AG04449 (cell line): ENCODE measurements at regions not wholly inside any gene's neighbourhood (a gene's known extent, or its start where the extent isn't known, plus 50 kb on each side); places are given as distances from the start of the nearest gene placed in this dataset.

ENCODE experiments used
- CTCF ChIA-PET: fragments of 350-600 bp; formaldehyde crosslinking; extraction: SDS; loops from one replicate; lab custom pipeline; 2021; ENCODE audit warnings: antibody characterized with exemption; lab: Yijun Ruan, JAX
- POLR2A ChIA-PET: fragments of 400-600, 350-600 bp; formaldehyde crosslinking; extraction: SDS; loops from one replicate; lab custom pipeline; 2020; ENCODE audit warnings: antibody characterized with exemption, inconsistent platforms; lab: Yijun Ruan, JAX
- DNase-seq: peaks from one replicate; pipeline ENCODE4 v3.0.0-alpha.2; 2010; ENCODE audit warnings: low read depth, low spot score
- H3K4me3 ChIP-seq: 2 replicates; pipeline ENCODE4 v1.5.1; 2011; ENCODE audit warnings: low read depth, mild to moderate bottlenecking, control low read depth, low read length
- CTCF ChIP-seq: IDR thresholded peaks from one replicate; pipeline ENCODE4 v1.5.1; 2011; ENCODE audit warnings: mild to moderate bottlenecking, moderate library complexity, low read length, control low read depth, inconsistent platforms; ENCODE audit not compliant: insufficient read depth; ENCODE audit errors: missing control alignments

DNA sequence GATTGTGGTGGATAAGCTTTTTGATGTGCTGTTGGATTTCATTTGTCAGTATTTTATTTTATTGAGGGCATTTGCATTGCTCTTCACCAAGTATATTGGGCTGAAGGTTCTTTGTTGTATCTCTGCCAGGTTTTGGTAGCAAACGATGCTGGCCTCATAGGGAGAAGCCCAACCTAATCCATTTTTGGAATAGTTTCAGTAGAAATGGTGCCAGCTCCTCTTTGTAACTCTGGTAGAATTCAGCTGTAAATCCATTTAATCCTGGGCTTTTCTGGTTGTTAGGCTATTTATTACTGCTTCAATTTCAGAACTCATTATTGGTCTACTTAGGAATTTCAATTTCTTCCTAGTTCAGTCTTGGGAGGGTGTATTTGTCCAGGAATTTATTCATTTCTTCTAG lies 309.8 kb upstream of the SETBP1 start:
- no peak for TF ChIP-seq CTCF
- CTCF ChIA-PET, result no interaction called here

GRCh38 chr18:44374966-44375365 lies 305.7 kb upstream of the SETBP1 start:
- DNase-seq, result no peak
- CTCF ChIA-PET, result no interaction called here
- H3K4me3 ChIP-seq, result no peak overlapping the region
- POLR2A ChIA-PET, result no interaction called here
- TF ChIP-seq CTCF, result no peak

More for the DNA sequence above, 309.8 kb upstream of the SETBP1 start:
- H3K4me3 ChIP-seq, result no peak overlapping the region
- POLR2A ChIA-PET, result no interaction called here
- DNase-seq, result no peak

DNA sequence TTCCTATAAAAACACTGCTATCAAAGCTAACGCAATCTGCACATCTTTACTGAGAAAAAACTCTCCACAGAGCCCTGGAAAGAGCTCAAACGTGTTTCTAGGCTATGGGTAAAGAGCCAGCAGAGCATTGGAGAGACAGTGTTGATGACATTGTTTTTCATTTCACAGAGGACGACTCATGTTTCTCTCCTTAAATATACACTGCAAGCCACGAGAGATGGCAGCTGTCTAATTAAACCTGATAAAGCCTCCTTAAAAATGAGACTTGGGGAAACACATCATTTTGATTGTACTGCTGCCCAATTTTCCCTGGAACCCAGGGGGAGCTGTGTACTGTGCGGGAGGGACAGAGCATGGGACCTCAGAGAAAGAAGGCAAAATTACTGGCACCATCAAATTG lies 294.3 kb upstream of the SETBP1 start:
- ChIA-PET CTCF (no interaction called here), POLR2A (no interaction called here)

GRCh38 chr18:44388329-44388728 lies 292.4 kb upstream of the SETBP1 start:
- no peak overlapping the region for H3K4me3 ChIP-seq
- DNase-seq, result no peak
- CTCF ChIA-PET, result no interaction called here
- POLR2A ChIA-PET, result no interaction called here
- no peak for TF ChIP-seq CTCF

More for the DNA sequence above, 294.3 kb upstream of the SETBP1 start:
- no peak overlapping the region for H3K4me3 ChIP-seq
- DNase-seq, result no peak
- TF ChIP-seq CTCF, result no peak

DNA sequence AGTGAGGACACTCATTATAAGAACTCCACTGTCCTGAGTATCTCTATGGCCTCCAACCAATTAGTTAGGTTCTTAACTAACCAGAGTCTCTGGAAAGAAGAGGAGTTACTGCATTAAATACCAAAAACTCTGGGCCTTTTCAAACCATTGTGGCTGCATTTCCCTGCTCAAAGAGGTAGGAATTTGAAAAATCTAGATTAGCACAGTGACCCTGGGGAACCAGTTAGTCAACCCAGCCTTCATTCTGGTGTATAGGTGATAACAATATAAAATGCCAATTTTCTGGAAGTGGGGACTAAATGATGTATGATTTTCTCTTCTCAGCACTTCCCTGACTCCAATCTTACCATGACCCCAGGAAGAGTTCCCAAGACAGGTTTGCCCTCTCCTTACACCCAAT lies 287.8 kb upstream of the SETBP1 start:
- TF ChIP-seq CTCF, result no peak
- H3K4me3 ChIP-seq, result no peak overlapping the region
- DNase-seq, result no peak
- ChIA-PET POLR2A (no interaction called here), CTCF (no interaction called here)

GRCh38 chr18:44393406-44393805 lies 287.3 kb upstream of the SETBP1 start:
- no peak overlapping the region for H3K4me3 ChIP-seq
- ChIA-PET CTCF (no interaction called here), POLR2A (no interaction called here)
- TF ChIP-seq CTCF, result no peak
- DNase-seq, result no peak

DNA sequence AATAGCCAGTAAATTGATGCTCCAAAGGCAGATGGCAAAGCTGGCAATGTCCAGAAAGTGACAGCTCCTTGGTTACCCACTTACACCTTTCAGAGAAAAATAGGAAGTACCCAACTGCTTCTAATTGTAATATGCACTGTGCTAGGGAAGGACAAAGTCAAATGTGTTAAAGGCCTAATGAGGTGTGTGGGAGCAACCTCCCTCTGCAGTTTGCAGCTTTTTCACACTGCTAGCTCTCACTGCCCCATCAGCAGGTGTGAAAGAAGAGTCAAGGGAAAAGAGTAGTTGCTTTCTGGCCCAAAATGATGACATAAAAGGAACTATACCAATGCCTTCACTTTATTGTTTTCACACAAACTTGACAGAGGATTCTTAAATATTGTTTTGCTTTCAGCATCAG lies 284.1 kb upstream of the SETBP1 start:
- TF ChIP-seq CTCF, result no peak
- DNase-seq, result no peak
- no peak overlapping the region for H3K4me3 ChIP-seq
- POLR2A ChIA-PET, result no interaction called here
- CTCF ChIA-PET, result no interaction called here
